Activated B cell treated with CpG ODN at 0.5 μM for 24 hours (primary cell): ENCODE measurements at regions not wholly inside any gene's neighbourhood (a gene's known extent, or its start where the extent isn't known, plus 50 kb on each side); places are given as distances from the start of the nearest gene placed in this dataset.

ENCODE experiments used
- ATAC-seq: fragments of 200-7000 bp; cut with Tn5 transposase; one replicate; pipeline ENCODE4 v1.10.0; 2021; ENCODE audit warnings: low read depth, mild to moderate bottlenecking, moderate library complexity
- CTCF ChIA-PET: fragments of 350-600 bp; sonication (Branson Sonifier 250); formaldehyde crosslinking; loops from one replicate; lab custom pipeline; 2021; ENCODE audit warnings: antibody characterized with exemption; lab: Charles Lee
- POLR2A ChIA-PET: fragments of 350-600 bp; sonication (Branson Sonifier 250); formaldehyde crosslinking; loops from one replicate; lab custom pipeline; 2021; ENCODE audit warnings: antibody characterized with exemption; lab: Charles Lee
- DNase-seq: peaks from one replicate; pipeline ENCODE4 v3.0.0; 2022
- H3K27ac Mint-ChIP-seq: one replicate; pipeline ENCODE4 v1.8.0; 2020; ENCODE audit warnings: mixed read lengths
- H3K27me3 Mint-ChIP-seq: one replicate; pipeline ENCODE4 v1.8.0; 2021; ENCODE audit warnings: mixed read lengths
- H3K36me3 Mint-ChIP-seq: one replicate; pipeline ENCODE4 v1.8.0; 2021; ENCODE audit warnings: low read depth, mixed read lengths
- H3K4me1 Mint-ChIP-seq: one replicate; pipeline ENCODE4 v1.8.0; 2021; ENCODE audit warnings: mixed read lengths
- H3K4me3 Mint-ChIP-seq: one replicate; pipeline ENCODE4 v1.8.0; 2020; ENCODE audit warnings: mild to moderate bottlenecking, mixed read lengths
- H3K9me3 Mint-ChIP-seq: one replicate; pipeline ENCODE4 v1.8.0; 2020; ENCODE audit warnings: mixed read lengths
- CTCF ChIP-seq: fragments of 200-600 bp; IDR thresholded peaks from one replicate; pipeline ENCODE4 v1.8.0; 2022; ENCODE audit warnings: antibody characterized with exemption, mild to moderate bottlenecking
- intact Hi-C: fragments of 100-400 bp; cut with micrococcal nuclease; formaldehyde crosslinking; loops from one replicate; pipeline ENCODE4 v1.15.1; 2024

GRCh38 chr4:179624768-179625181 is 2182.5 kb upstream of the AGA start:
- no peak for DNase-seq
- ChIA-PET POLR2A (no interaction called here), CTCF (no interaction called here)
- intact Hi-C loops = no loop called here
- no peak for ATAC-seq
- Mint-ChIP-seq H3K27ac (no peak overlapping the region), H3K4me3 (no peak overlapping the region), H3K9me3 (no peaks in the 10 kb centered on the region), H3K4me1 (no peaks in the 10 kb centered on the region), H3K27me3 (no peaks in the 10 kb centered on the region), H3K36me3 (no peaks in the 10 kb centered on the region)
- TF ChIP-seq CTCF = no peak

DNA sequence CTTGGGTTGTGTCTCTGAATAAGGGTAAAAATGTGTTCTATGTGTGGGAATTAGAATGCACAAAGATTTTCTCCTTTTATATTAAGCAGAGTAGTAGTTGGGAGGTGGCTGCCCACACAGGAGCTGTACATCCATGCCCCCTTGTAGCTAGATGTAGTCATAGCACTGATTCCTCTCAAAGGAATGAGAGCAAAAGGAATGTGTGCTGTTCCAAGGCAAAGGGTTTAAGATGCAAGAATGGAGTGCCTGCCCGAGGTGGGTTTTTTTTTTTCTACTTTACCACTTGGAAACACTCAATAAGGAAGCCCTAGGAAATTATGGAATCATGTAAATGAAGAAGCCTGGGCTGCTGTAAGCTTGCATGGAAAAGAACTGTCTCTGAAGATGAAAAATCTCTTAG is 2183.2 kb upstream of the AGA start:
- no peak for TF ChIP-seq CTCF
- no peak for DNase-seq
- H3K4me3 Mint-ChIP-seq = no peak overlapping the region
- H3K36me3 Mint-ChIP-seq = no peaks in the 10 kb centered on the region
- H3K27me3 Mint-ChIP-seq = no peaks in the 10 kb centered on the region
- CTCF ChIA-PET = no interaction called here
- no peaks in the 10 kb centered on the region for H3K4me1 Mint-ChIP-seq
- POLR2A ChIA-PET = no interaction called here
- no peak for ATAC-seq
- intact Hi-C loops = no loop called here
- H3K27ac Mint-ChIP-seq = no peak overlapping the region
- H3K9me3 Mint-ChIP-seq = no peaks in the 10 kb centered on the region

- no peaks in the 10 kb centered on the region for H3K4me1 Mint-ChIP-seq
- ATAC-seq = no peak
- intact Hi-C loops = no loop called here
- ChIA-PET CTCF (no interaction called here), POLR2A (no interaction called here)
- no peaks in the 10 kb centered on the region for H3K36me3 Mint-ChIP-seq
- H3K27ac Mint-ChIP-seq = no peak overlapping the region
- H3K4me3 Mint-ChIP-seq = no peak overlapping the region
- no peak for DNase-seq
- TF ChIP-seq CTCF = no peak
- H3K9me3 Mint-ChIP-seq = no peaks in the 10 kb centered on the region
- no peaks in the 10 kb centered on the region for H3K27me3 Mint-ChIP-seq
These were observed 2184.4 kb upstream of the AGA start for GRCh38 chr4:179626687-179627086.

DNA sequence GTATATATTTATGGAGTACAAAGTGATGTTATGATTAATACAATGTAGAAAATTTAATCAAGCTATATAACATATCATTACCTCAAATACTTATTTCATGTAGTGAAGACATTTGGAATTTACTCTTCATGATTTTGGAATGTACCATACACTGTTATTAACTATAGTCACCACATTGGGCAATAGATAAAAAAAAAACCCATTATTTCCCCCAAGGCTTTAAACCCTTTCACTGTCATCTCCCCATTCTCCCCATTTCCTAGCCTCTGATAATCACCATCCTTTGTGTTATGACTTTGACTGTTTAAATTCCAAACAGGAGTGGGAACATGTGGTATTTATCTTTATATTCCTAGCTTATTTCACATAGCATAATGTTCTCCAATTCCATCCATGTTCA is 2189.1 kb upstream of the AGA start:
- TF ChIP-seq CTCF = no peak
- no peaks in the 10 kb centered on the region for H3K27me3 Mint-ChIP-seq
- H3K9me3 Mint-ChIP-seq = no peaks in the 10 kb centered on the region
- DNase-seq = no peak
- intact Hi-C loops = no loop called here
- ChIA-PET CTCF (no interaction called here), POLR2A (no interaction called here)
- H3K4me3 Mint-ChIP-seq = no peak overlapping the region
- no peak overlapping the region for H3K27ac Mint-ChIP-seq
- no peak for ATAC-seq
- H3K36me3 Mint-ChIP-seq = no peaks in the 10 kb centered on the region
- no peaks in the 10 kb centered on the region for H3K4me1 Mint-ChIP-seq

- TF ChIP-seq CTCF = no peak
- Mint-ChIP-seq H3K4me3 (no peak overlapping the region), H3K4me1 (no peaks in the 10 kb centered on the region), H3K9me3 (peaks cover 2% of the 10 kb centered on the region), H3K36me3 (no peaks in the 10 kb centered on the region), H3K27me3 (no peaks in the 10 kb centered on the region), H3K27ac (no peak overlapping the region)
- DNase-seq (no peak), ATAC-seq (no peak)
- ChIA-PET CTCF (no interaction called here), POLR2A (no interaction called here)
- intact Hi-C loops = no loop called here
These were observed 2192.6 kb upstream of the AGA start for GRCh38 chr4:179634862-179635261.
